ENCODE measurements at regions not wholly inside any gene's neighbourhood (a gene's known extent, or its start where the extent isn't known, plus 50 kb on each side); places are given as distances from the start of the nearest gene placed in this dataset.

DNA sequence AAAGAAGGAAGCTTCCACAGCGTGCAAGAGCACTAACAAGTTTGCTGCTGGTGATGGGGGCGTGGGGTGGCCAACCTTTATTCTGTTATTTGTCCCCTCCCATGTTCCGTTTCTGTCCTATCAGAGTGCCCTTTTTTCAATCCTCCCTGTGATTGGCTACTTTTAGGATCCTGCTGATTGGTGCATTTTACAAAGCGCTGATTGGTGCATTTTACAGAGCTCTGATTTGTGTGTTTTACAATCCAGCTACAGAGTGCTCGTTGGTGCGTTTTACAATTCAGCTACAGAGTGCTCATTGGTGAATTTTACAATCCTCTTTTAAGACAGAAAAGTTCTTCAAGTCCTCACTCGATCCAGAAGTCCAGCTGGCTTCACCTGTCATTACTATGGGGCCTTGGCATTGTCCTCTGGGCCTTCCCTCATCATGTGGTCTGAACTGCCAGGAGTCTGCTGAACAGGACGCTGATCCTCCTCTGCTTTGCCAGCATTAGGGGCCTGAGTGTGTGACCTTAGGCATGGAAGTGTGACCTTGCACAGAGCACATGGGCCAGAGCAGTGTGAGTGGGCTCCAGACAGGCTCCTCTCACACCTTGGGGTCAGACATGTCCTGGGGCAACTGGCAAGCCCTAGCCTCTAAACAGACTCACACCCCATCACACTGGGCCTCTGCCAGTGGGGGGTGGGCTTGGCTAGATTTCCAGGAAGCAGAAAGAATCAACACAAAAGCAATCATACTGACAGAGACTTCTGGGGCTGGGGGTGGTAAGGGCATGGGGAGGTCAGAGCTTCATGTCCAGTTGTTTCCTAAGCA, 167.4 kb downstream of the PTPN20 start:
- no peak for DNase-seq

DNA sequence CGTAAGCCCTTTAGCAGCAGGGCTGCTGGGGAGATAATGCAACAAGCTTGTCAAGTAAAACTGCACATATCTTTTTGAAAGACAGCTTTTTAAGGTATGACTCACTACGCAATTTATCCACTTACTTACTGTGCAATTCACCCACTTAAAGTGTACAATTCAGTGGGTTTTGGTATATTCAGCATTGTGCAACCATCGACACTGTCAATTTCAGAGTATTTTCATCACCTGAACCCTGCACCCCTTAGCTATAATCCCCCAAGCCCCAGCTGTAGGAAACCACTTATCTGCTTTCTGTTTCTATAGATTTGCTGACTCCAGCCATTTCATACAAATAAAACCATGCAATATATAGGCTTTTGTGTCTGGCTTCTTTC, 168.0 kb downstream of the PTPN20 start:
- DNase-seq: no peak

DNA sequence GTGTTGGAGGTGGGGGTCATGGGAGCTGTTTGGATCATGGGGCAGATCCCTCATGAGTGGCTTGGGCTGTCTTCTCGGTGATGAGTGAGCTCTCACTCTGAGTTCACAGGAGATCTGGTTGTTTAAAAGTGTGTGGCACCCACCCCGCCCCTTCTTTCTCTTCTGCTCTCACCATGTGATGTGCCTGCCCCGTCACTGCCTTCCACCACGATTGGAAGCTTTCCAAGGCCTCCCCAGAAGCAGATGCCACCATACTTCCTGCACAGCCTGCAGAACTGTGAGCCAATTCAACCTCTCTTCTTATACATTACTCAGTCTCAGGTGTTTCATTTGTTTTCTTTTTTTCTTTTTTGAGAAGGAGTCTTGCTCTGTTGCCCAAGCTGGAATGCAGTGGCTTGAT, 170.0 kb downstream of the PTPN20 start:
- no peak for DNase-seq

GRCh38 chr10:47082055-47082784, 171.0 kb downstream of the PTPN20 start:
- no peak for DNase-seq

- no peak for DNase-seq
These were observed 176.4 kb downstream of the PTPN20 start for GRCh38 chr10:47087667-47088066.

GRCh38 chr10:47088656-47089354, 177.6 kb downstream of the PTPN20 start:
- no peak for DNase-seq

- no peak for DNase-seq
These were observed 178.8 kb downstream of the PTPN20 start for GRCh38 chr10:47090042-47090441.

- no peak for DNase-seq
These were observed 179.7 kb downstream of the PTPN20 start for GRCh38 chr10:47090903-47091302.

- no peak for DNase-seq
These were observed 180.2 kb downstream of the PTPN20 start for GRCh38 chr10:47091421-47091820.

- DNase-seq: no peak
These were observed 181.1 kb downstream of the PTPN20 start for GRCh38 chr10:47092376-47092775.

DNA sequence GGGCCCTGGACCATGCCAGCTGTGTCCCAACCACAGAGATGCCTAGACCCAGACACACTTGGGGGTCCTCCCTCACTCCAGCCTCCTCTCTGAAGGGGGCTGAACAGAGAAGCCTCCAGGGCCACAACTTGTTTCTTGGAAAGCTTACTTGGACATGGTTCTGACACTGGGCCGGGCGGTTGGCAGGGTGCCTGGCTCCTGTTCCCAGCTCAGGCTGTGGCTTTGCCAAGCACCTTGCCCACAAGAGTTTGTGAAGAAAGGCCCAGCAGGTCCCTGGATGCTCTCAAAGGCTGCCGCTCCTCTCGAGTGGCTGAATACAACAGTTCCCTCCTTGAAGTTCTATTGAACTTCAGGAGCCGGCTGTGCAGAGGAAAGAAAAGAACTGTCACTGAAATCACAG, 181.6 kb downstream of the PTPN20 start:
- DNase-seq: peak; percentile 31

GRCh38 chr10:47094126-47094525, 182.9 kb downstream of the PTPN20 start:
- no peak for DNase-seq

- no peak for DNase-seq
These were observed 183.4 kb downstream of the PTPN20 start for GRCh38 chr10:47094636-47095035.

DNA sequence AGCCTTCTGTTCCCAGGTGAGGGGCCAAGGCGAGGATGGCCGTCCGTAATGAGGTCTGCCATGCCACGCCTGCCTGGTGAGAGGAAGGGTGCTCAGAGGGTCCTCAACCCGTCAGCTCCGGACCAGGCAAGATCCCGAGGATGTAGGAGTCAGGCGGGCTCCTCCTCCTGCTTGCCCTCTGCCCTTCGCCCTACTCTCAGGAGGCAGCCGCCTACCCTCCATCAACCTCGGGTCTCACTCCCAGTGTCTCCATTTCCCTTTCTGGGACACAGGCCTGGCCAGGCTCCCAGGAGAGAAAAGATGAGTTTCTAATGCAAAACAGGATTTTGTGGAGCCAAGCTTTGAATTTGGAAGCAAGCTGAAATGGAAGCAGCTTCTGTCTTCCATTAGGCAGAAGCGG, 184.0 kb downstream of the PTPN20 start:
- DNase-seq: no peak

DNA sequence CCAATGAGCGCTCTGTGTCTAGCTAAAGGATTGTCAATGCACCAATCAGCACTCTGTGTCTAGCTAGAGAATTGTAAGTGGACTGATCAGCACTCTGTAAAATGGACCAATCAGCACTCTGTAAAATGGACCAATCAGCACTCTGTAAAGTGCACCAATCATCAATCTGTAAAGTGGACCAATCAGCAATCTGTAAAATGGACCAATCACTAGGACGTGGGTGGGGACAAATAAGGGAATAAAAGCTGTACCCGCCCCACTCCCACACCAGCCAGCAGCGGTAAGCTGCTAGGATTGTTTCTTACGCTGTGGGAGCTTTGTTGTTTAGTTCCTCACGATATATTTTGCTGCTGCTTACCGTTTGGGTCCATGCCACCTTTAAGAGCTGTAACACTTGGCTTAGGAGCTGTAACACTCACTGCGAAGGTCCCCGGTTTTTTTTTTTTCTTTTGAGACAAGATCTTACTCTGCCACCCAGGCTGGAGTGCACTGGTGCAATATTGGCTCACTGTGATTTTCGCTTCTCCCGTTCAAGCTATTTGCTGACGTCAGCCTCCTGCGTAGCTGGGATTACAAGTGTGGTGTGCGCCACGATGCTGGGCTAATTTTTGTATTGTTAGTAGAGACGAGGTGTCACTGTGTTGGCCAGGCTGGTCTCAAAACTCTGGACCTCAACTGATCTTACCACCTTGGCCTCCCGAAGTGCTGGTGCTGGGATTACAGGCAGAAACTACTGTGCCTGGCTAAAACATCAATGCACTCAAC, 184.8 kb downstream of the PTPN20 start:
- DNase-seq: no peak

GRCh38 chr10:47098238-47098637, 187.0 kb downstream of the PTPN20 start:
- no peak for DNase-seq

DNA sequence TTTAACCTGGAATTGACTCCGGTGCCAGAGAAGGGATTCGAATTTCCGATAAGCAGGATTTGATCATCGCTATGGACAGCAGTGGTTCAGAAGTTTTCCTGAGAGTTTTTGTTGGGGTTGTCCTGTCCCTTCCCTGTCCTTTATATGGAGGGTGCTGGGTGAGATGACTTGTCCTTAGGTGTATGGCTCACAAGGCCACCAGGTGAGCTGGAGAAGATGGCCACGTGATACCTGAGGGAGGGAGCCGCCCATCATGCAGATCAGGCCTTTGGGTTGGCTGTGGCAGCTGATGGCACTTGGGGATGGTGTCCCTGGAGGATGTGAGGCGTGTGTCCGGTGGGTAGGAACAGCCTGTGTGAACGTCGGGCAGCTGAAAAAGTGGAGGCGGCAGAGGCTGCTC, 187.7 kb downstream of the PTPN20 start:
- no peak for DNase-seq

- no peak for DNase-seq
These were observed 188.2 kb downstream of the PTPN20 start for GRCh38 chr10:47099474-47099873.

- no peak for DNase-seq
These were observed 190.0 kb downstream of the PTPN20 start for GRCh38 chr10:47101196-47101595.

DNA sequence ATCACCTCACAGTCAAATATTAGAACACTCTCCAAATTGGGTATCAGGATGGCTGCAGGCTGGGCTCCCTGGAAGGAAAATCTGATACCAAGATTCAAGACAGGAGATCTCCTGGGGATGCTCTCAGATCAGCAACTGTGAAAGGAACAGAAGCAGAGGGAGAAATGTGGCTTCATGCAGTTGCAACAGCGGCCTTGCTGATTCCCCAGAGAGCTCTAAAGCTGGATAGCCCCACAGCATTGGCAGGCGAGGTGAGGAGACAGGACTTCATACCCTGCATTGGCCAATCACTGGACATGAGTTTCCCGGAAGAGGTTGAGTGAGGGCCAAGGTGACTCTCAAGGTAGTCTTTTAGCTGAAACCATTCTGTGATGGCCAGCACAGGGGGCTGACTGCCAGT, 190.6 kb downstream of the PTPN20 start:
- no peak for DNase-seq

DNA sequence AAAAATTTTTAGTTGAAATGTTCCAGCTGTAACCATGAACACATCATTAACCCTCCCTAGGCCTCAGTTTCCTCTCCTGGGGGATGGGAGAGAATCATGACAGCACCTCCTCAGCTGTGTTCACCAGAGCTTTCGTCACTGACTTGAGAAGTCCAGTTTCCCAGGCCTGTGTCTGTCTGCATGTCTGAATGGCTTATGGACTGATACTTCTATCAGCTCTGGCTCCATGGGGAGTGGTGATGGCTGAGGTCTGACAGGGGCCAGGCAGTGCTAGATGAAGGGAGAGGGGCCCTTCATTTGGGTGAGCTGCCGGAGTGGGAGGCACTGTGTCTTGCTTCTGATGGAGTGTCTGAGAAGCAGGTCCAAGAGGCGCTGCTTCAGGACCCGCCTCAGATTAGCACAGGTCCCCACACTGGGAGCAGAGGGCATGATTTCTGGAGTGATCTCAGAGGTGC, 192.9 kb downstream of the PTPN20 start:
- DNase-seq: no peak

DNA sequence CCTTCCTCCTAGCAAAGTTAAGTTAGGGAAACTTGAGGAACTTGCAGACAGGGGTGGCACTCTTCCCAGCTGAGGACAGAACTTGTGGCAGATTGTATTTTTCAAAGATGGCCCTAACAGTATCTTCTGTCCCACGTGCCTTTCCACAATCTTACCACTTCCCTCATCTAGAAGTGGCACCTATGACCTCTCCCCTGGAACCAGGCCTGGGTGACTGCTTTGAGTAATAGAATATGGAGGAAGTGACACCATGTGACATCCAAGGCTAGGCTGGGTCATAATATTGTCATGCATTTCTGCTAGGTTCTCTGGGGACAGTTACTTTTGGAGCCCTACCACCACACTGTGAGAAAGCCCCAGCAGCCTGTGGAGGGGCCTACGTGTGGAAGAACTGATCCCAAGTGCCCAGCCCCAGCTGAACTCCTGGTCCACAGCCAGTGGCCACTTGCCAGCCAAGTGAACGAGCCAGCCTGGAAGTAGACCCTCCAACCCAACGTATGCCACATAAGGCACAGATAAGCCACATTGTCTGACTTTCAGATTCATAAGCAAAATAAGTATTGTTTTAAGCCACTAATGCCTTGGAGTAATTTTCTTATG, 193.7 kb downstream of the PTPN20 start:
- DNase-seq: no peak
